DND-41 (cell line): ENCODE measurements at regions not wholly inside any gene's neighbourhood (a gene's known extent, or its start where the extent isn't known, plus 50 kb on each side); places are given as distances from the start of the nearest gene placed in this dataset.

Source experiments
- ATAC-seq: fragments of 200-7000 bp; cut with Tn5 transposase; 3 replicates; pipeline ENCODE4 v1.9.1; 2021; ENCODE audit warnings: low read depth; ENCODE audit not compliant: insufficient read depth
- DNase-seq: peaks from one replicate; pipeline ENCODE4 v3.0.0-alpha.2; 2020
- H2AFZ ChIP-seq: 2 replicates; pipeline ENCODE4 v1.6.0; 2012; ENCODE audit warnings: low read depth, low read length
- H3K27ac ChIP-seq: 2 replicates; pipeline ENCODE4 v1.5.1; 2012; ENCODE audit warnings: low read length, inconsistent platforms
- H3K27me3 ChIP-seq: fragments of 200-600 bp; sonication (generic); 2 replicates; pipeline ENCODE4 v1.6.0; 2012; ENCODE audit warnings: low read length, mild to moderate bottlenecking, inconsistent platforms; ENCODE audit not compliant: insufficient read depth, poor library complexity
- H3K36me3 ChIP-seq: 2 replicates; pipeline ENCODE4 v1.5.1; 2012; ENCODE audit warnings: low read length, inconsistent platforms; ENCODE audit not compliant: insufficient read depth
- H3K4me1 ChIP-seq: 2 replicates; pipeline ENCODE4 v1.5.1; 2012; ENCODE audit warnings: mild to moderate bottlenecking, low read length; ENCODE audit not compliant: insufficient read depth
- H3K4me2 ChIP-seq: 2 replicates; pipeline ENCODE4 v1.6.0; 2012; ENCODE audit warnings: mild to moderate bottlenecking, moderate library complexity, low read length, inconsistent platforms; ENCODE audit not compliant: insufficient read depth
- H3K4me3 ChIP-seq, 2 experiments: fragments of 200-600 bp in 1 of 2; shearing (Covaris generic) in 1 of 2; 2 replicates each; pipeline ENCODE4 v1.5.1; 2012 to 2016; ENCODE audit warnings: inconsistent platforms in 2 of 2, low read length in 2 of 2, mild to moderate bottlenecking in 2 of 2, low read depth in 1 of 2, moderate library complexity in 1 of 2
- H3K79me2 ChIP-seq: 2 replicates; pipeline ENCODE4 v1.6.0; 2012; ENCODE audit warnings: low read length, inconsistent platforms; ENCODE audit not compliant: insufficient read depth
- H3K9ac ChIP-seq: 2 replicates; pipeline ENCODE4 v1.6.0; 2012; ENCODE audit warnings: low read depth, mild to moderate bottlenecking, inconsistent platforms, low read length, moderate library complexity
- H3K9me3 ChIP-seq: 2 replicates; pipeline ENCODE4 v1.5.1; 2012; ENCODE audit warnings: low read length, moderate library complexity, mild to moderate bottlenecking, inconsistent platforms; ENCODE audit not compliant: insufficient read depth, severe bottlenecking
- H4K20me1 ChIP-seq: 2 replicates; pipeline ENCODE4 v1.6.0; 2012; ENCODE audit warnings: low read length; ENCODE audit not compliant: insufficient read depth
- CTCF ChIP-seq: IDR thresholded peaks from 2 replicates; pipeline ENCODE4 v1.5.1; 2012; ENCODE audit warnings: borderline replicate concordance, low read length, moderate library complexity, mild to moderate bottlenecking; ENCODE audit not compliant: poor library complexity, severe bottlenecking; ENCODE audit errors: extremely low read depth
- EZH2 ChIP-seq: IDR thresholded peaks from 3 replicates; pipeline ENCODE4 v1.6.1; 2012; ENCODE audit warnings: borderline replicate concordance, low read depth, mild to moderate bottlenecking, moderate library complexity, low read length, inconsistent platforms; ENCODE audit not compliant: severe bottlenecking

- TF ChIP-seq EZH2: no peak
- TF ChIP-seq CTCF: no peak
- Histone ChIP-seq H3K4me3 (no peak overlapping the region), H4K20me1 (no peaks in the 10 kb centered on the region), H3K27me3 (no peaks in the 10 kb centered on the region), H3K36me3 (no peaks in the 10 kb centered on the region), H3K9me3 (no peaks in the 10 kb centered on the region), H3K9ac (no peak overlapping the region), H3K27ac (no peak overlapping the region), H3K4me1 (no peaks in the 10 kb centered on the region), H3K4me2 (no peak overlapping the region), H3K79me2 (no peaks in the 10 kb centered on the region), H2AFZ (no peak overlapping the region)
- ATAC-seq: no peak
- no peak for DNase-seq
Observed at GRCh38 chrX:124478046-124478445, 131.7 kb downstream of the SH2D1A start.

- no peak overlapping the region for H3K27ac ChIP-seq
- no peak overlapping the region for H3K4me2 ChIP-seq
- no peaks in the 10 kb centered on the region for H4K20me1 ChIP-seq
- no peaks in the 10 kb centered on the region for H3K4me1 ChIP-seq
- ATAC-seq: no peak
- DNase-seq: no peak
- TF ChIP-seq CTCF: no peak
- no peak for TF ChIP-seq EZH2
- no peaks in the 10 kb centered on the region for H3K36me3 ChIP-seq
- H3K4me3 ChIP-seq: no peak overlapping the region
- no peak overlapping the region for H3K9ac ChIP-seq
- no peaks in the 10 kb centered on the region for H3K9me3 ChIP-seq
- no peak overlapping the region for H2AFZ ChIP-seq
- H3K27me3 ChIP-seq: no peaks in the 10 kb centered on the region
- H3K79me2 ChIP-seq: no peaks in the 10 kb centered on the region
Observed at GRCh38 chrX:124488412-124489161, 142.2 kb downstream of the SH2D1A start.

GRCh38 chrX:124493984-124494383, 147.6 kb downstream of the SH2D1A start:
- H3K79me2 ChIP-seq: no peaks in the 10 kb centered on the region
- no peaks in the 10 kb centered on the region for H3K27me3 ChIP-seq
- no peaks in the 10 kb centered on the region for H3K36me3 ChIP-seq
- H4K20me1 ChIP-seq: no peaks in the 10 kb centered on the region
- ATAC-seq: no peak
- no peak overlapping the region for H3K4me2 ChIP-seq
- no peak for DNase-seq
- no peak overlapping the region for H3K4me3 ChIP-seq
- TF ChIP-seq EZH2: no peak
- TF ChIP-seq CTCF: no peak
- no peaks in the 10 kb centered on the region for H3K9me3 ChIP-seq
- H3K4me1 ChIP-seq: no peaks in the 10 kb centered on the region
- no peak overlapping the region for H2AFZ ChIP-seq
- H3K9ac ChIP-seq: no peak overlapping the region
- no peak overlapping the region for H3K27ac ChIP-seq

GRCh38 chrX:124497386-124497785, 151.0 kb downstream of the SH2D1A start:
- TF ChIP-seq EZH2 (no peak), CTCF (no peak)
- no peaks in the 10 kb centered on the region for H3K9me3 ChIP-seq
- H3K27ac ChIP-seq: no peak overlapping the region
- H3K4me3 ChIP-seq: no peak overlapping the region
- H2AFZ ChIP-seq: no peak overlapping the region
- no peak overlapping the region for H3K4me2 ChIP-seq
- no peaks in the 10 kb centered on the region for H3K27me3 ChIP-seq
- no peaks in the 10 kb centered on the region for H4K20me1 ChIP-seq
- H3K79me2 ChIP-seq: no peaks in the 10 kb centered on the region
- H3K9ac ChIP-seq: no peak overlapping the region
- no peak for ATAC-seq
- H3K36me3 ChIP-seq: no peaks in the 10 kb centered on the region
- no peak for DNase-seq
- peaks cover 24% of the 10 kb centered on the region for H3K4me1 ChIP-seq
